ENCODE measurements at regions not wholly inside any gene's neighbourhood (a gene's known extent, or its start where the extent isn't known, plus 50 kb on each side); places are given as distances from the start of the nearest gene placed in this dataset.

DNA sequence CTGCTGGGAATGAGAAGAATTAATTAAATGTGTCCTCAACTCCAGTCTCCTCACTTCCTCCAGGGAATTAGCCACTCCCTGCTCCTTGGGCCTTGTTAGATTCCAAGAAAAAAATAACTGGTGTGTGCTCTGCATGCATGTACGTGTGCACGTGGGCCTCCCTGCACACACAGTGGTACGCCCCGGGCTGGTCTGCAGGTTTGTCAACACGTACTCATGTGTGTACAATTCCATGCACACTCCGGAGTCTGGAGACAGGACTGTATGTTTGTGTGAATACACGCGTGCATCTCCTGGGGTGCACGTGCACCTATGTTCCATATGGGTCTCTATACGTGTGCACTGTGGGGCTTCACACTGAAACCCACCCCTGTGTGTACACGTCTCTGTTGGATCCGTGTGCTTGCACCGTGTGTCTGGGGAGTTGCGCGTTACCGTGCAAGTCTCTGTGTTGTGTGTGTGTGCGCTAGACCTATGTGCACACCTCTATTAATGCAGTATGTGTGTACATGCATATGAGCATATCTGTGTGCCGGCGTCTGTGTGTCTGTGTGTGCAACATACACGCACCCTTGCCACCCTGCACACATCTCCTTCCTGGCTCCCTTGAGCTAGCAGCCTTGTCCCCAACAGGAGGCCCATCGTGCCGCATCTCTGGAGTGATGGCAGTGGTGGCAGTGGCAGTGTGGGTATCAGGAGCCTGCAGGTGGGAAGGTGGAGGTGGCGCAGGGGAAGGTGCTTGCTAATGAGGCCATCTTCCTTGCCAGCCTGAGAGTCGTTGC lies 210.1 kb downstream of the TBC1D2B start:
- Histone ChIP-seq H3K9me3 (ENCODE audit: control insufficient read depth, insufficient read depth, low read depth, low read length) (no peaks in the 10 kb centered on the region), H3K27ac (ENCODE audit: low read length) (no peak overlapping the region), H3K36me3 (ENCODE audit: control insufficient read depth, insufficient read depth, low read length) (no peaks in the 10 kb centered on the region), H3K4me1 (ENCODE audit: control insufficient read depth, insufficient read depth, low read length) (peaks cover 14% of the 10 kb centered on the region), H3K4me3 (ENCODE audit: low read depth in 2 of 2, low read length in 2 of 2) (no peak overlapping the region), H3K27me3 (ENCODE audit: control insufficient read depth, insufficient read depth, low read length) (no peaks in the 10 kb centered on the region)
- TF ChIP-seq SIN3A (IDR thresholded peaks at IDR 0.05; ENCODE audit: borderline replicate concordance, insufficient read depth, low read depth, low read length): no peak
- TF ChIP-seq, protein P1, sequence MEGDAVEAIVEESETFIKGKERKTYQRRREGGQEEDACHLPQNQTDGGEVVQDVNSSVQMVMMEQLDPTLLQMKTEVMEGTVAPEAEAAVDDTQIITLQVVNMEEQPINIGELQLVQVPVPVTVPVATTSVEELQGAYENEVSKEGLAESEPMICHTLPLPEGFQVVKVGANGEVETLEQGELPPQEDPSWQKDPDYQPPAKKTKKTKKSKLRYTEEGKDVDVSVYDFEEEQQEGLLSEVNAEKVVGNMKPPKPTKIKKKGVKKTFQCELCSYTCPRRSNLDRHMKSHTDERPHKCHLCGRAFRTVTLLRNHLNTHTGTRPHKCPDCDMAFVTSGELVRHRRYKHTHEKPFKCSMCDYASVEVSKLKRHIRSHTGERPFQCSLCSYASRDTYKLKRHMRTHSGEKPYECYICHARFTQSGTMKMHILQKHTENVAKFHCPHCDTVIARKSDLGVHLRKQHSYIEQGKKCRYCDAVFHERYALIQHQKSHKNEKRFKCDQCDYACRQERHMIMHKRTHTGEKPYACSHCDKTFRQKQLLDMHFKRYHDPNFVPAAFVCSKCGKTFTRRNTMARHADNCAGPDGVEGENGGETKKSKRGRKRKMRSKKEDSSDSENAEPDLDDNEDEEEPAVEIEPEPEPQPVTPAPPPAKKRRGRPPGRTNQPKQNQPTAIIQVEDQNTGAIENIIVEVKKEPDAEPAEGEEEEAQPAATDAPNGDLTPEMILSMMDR (IDR thresholded peaks at IDR 0.05): no peak
- TF ChIP-seq POLR2AphosphoS5 (IDR thresholded peaks at IDR 0.05; ENCODE audit: low read depth, low read length): no peak
- no peak for TF ChIP-seq TCF7L2 (IDR thresholded peaks at IDR 0.05; ENCODE audit: low read depth, low read length)
- TF ChIP-seq, protein P2, sequence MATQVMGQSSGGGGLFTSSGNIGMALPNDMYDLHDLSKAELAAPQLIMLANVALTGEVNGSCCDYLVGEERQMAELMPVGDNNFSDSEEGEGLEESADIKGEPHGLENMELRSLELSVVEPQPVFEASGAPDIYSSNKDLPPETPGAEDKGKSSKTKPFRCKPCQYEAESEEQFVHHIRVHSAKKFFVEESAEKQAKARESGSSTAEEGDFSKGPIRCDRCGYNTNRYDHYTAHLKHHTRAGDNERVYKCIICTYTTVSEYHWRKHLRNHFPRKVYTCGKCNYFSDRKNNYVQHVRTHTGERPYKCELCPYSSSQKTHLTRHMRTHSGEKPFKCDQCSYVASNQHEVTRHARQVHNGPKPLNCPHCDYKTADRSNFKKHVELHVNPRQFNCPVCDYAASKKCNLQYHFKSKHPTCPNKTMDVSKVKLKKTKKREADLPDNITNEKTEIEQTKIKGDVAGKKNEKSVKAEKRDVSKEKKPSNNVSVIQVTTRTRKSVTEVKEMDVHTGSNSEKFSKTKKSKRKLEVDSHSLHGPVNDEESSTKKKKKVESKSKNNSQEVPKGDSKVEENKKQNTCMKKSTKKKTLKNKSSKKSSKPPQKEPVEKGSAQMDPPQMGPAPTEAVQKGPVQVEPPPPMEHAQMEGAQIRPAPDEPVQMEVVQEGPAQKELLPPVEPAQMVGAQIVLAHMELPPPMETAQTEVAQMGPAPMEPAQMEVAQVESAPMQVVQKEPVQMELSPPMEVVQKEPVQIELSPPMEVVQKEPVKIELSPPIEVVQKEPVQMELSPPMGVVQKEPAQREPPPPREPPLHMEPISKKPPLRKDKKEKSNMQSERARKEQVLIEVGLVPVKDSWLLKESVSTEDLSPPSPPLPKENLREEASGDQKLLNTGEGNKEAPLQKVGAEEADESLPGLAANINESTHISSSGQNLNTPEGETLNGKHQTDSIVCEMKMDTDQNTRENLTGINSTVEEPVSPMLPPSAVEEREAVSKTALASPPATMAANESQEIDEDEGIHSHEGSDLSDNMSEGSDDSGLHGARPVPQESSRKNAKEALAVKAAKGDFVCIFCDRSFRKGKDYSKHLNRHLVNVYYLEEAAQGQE (IDR thresholded peaks at IDR 0.05; ENCODE audit: insufficient read depth in 1 of 2, low read depth in 2 of 2, low read length in 1 of 2): no peak
- BruUV-seq (replicated peaks): no TSS peak
- CTCF ChIA-PET: no interaction called here
- ATAC-seq: no peak
- DNase-seq (ENCODE audit: low read depth, low spot score): no peak
- in situ Hi-C loops (cut with HindIII; ENCODE audit: low pct_unique_long_range_greater_than_20kb, low sequenced_read_pairs) (no loop called here), intact Hi-C loops (cut with micrococcal nuclease; ENCODE audit: unreplicated experiment) (no loop called here)
- POLR2A ChIA-PET: no interaction called here

DNA sequence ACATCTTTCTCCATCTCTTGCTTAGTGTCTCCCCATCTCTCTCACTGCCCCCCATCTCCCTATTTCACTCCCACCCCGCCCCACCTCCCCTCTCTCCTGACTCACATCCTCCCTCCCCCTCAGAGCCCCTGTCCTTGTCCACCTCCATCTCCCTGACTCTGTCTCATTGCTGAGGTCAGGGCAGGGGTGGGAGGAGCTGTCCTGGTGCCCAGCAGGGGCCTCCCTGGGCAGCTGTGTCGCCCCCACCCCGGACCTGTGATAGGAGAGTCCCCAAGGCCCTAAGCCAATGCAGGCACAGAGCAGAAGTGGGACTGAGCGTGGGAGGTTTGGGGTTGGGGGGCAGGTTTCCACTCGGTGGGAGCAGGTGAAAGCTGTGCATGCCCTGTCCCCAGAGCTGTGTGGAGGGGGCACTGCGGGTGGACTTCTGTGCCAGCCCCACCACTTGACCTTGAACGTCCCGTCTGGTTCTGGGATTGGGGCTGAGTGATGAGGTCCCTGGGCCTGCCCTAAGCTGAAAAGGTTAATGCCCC lies 210.8 kb downstream of the TBC1D2B start:
- Histone ChIP-seq H3K27me3 (ENCODE audit: control insufficient read depth, insufficient read depth, low read length) (no peaks in the 10 kb centered on the region), H3K36me3 (ENCODE audit: control insufficient read depth, insufficient read depth, low read length) (no peaks in the 10 kb centered on the region), H3K4me1 (ENCODE audit: control insufficient read depth, insufficient read depth, low read length) (peaks cover 14% of the 10 kb centered on the region), H3K4me3 (ENCODE audit: low read depth in 2 of 2, low read length in 2 of 2) (no peak overlapping the region), H3K9me3 (ENCODE audit: control insufficient read depth, insufficient read depth, low read depth, low read length) (no peaks in the 10 kb centered on the region), H3K27ac (ENCODE audit: low read length) (no peak overlapping the region)
- ChIA-PET POLR2A (no interaction called here), CTCF (no interaction called here)
- intact Hi-C loops (cut with micrococcal nuclease; ENCODE audit: unreplicated experiment): no loop called here
- ATAC-seq (no peak), DNase-seq (ENCODE audit: low read depth, low spot score) (no peak)
- TF ChIP-seq, protein P1 (IDR thresholded peaks at IDR 0.05): no peak
- TF ChIP-seq, protein P2 (IDR thresholded peaks at IDR 0.05; ENCODE audit: insufficient read depth in 1 of 2, low read depth in 2 of 2, low read length in 1 of 2): no peak
- TF ChIP-seq SIN3A (IDR thresholded peaks at IDR 0.05; ENCODE audit: borderline replicate concordance, insufficient read depth, low read depth, low read length): no peak
- no peak for TF ChIP-seq TCF7L2 (IDR thresholded peaks at IDR 0.05; ENCODE audit: low read depth, low read length)
- TF ChIP-seq POLR2AphosphoS5 (IDR thresholded peaks at IDR 0.05; ENCODE audit: low read depth, low read length): no peak
- BruUV-seq (replicated peaks): no TSS peak
- in situ Hi-C loops (cut with HindIII; ENCODE audit: low pct_unique_long_range_greater_than_20kb, low sequenced_read_pairs): no loop called here

All from Panc1 (cell line).